ENCODE measurements at regions not wholly inside any gene's neighbourhood (a gene's known extent, or its start where the extent isn't known, plus 50 kb on each side); places are given as distances from the start of the nearest gene placed in this dataset.
"Not testable (repeated sequence)": the region's sequence is repeated elsewhere in the genome, so short reads cannot be mapped to it uniquely, and the experiment has no call there.

DNA sequence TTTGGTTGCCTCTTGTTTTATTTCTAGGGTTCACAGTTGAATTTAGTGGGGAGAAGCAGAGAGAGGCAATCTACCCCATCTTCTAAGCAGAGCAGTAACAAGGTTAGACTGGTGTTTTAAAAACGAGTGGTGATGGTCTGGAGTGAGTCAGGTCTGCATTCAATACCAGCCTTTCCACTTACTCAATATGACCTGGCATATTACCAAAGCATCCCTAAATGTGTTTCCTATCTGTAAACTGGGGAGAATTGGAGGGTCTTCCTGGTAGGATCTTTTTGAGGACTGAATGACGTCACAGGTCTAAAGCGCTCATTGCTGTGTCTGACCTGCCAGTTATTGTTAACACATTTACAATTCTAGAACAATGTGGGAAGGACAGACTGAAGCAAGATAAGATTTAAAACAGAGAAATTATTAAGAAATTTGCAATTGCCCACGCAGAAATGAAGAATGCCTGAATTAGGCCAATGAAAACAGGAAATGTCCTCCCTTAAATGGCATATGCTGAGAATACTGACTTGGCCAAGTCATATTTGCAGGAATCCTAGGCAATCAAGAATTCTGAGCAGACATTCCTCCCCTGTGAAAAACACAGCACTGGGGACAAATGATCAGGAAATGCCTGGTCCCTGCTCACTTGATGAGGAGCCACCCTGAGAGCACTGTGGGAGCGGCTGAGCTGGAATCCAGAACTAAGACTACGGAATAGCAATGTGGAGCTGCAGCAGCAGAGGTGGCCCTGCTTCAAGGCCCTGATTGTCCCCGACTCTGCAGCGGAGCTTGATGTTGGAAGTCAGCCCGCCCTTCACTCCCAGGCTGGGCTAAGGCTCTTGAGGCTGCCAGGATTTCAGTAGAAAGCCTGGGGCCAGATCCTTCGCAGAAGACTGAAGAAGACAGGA lies 184.5 kb upstream of the CXCL12 start:
- no peak for DNase-seq

DNA sequence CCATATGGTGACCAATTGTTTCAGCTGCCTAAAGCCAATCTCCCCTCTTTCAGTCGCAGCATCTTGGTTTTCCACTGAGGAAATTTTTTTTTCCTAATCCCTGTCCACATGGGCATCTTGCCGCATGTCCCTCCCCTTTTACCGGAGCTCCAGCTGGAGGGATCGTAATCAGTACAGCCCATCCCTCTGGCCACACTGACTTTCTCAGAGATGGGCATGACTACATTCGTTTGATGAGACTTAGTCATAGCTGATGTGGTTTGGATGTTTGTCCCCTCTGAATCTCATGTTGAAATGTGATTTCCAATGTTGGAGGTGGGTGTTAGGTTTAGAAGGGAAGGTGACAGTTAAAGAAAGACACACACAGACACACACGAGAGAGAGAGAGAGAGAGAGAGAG lies 186.8 kb upstream of the CXCL12 start:
- no peak for DNase-seq

DNA sequence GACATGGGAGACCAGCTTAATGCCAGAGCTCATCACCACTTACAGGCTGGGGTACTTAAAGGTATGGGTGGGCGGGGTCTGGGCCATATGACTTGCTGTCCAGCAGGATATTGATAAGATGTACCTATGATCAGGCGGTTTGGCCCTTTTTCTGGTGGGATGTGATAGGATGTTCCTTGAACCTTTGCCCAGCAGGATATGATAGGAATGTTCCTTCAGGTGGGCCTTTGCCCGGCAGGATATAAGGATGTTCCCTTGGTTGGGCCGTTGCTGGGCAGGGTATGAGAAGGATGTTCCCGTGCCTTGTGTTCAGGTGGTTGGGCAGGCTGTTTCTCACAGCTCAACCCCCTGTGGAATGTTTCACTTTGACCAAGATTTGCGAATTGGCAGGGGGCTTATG lies 187.2 kb upstream of the CXCL12 start:
- no peak for DNase-seq

DNA sequence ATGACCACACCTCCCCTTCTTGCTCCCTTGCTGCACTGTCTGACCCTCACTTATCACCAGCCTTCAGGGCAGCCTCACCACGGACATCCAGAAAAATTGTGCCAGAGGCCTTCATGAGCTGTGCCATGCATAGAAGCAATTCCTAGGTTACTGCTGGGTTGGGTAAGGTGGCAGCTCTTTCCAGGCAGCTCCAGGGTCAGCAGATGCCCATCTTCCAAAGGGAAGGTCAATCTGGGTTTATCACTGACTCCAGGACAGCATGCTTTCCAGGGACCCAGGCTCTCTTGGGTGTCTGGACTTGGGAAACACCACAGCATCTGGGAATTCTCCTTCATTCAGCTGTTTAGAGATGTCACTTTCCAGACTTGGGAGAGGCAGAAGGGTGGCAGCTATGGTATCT lies 188.9 kb upstream of the CXCL12 start:
- DNase-seq = no peak

DNA sequence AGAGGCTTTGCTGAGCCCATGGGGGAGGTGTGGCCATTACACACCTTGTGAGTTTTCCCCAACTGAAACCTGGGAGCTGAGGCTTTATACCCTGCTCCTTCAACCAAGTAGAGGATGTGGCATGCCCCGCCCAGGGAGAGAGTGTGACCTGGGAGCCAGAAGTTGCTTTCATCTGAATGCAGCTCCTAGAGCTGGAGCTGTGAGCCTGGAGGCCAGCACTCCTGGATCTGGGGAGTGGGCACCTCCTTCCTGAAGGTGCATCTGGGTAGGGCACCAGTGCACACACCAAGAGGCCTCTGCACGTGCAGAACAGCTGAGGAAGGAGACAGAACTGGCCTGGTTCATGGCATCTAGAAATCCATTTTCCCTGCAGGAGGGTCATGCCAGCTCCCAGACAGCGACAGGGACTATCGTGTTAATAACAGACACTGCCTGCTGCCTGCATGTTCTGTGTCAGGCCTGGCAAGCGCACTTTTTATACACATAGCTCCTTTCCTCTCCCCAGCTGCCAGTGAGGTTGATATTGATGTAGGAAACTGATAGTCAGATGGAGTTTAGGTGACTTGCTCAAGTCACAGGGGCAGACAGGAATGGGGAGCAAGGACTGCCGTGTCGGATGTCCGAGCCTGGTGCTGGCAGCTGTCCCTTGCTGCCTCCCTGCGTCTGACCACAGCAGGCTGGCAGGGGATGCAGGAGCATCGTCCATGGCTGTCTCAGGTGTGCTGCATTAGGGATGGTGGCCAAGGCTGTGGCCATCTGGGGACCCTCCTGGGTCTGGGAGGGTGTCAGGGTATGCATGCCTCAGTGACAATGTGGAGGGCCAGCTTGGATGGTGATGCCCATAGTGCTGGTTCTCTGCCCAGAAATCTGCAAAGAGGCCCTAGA lies 189.9 kb upstream of the CXCL12 start:
- no peak for DNase-seq

DNA sequence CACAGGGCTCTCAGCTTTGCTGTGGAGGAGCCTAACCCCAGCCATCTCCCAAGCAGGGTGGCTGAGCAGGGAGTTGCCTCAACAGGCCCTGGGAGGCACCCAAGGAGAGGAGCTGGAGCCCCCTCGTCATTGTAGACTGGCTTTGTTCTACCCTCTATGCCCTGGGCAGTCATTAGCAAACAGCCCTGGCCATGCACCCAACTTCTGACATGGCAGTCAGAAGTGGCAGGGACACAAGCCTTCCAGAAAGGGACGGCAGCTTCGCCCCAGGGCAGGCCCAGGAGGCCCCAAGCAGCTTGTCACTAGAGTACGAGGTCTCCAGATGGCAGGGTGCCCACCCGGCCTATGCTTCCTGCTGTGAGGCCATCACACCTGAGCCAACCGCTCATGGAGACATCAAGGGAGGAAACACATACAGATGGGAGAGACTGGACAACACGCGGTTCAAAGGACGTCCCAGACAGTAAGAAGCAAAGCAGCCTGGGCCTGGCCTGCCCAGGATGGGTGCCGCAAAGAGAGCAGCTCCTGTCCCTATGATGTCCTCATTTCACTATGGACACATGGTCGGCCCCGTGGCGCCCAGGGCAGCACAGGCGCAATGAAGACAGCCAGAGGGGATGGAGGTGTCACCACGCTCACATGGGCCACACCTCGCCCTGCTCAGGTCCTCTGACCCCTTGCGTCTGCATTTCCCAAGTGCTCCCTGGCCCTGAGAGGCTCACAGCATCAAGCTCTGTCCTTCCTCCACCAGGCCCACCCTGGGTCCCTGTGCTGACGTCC lies 190.9 kb upstream of the CXCL12 start:
- DNase-seq = no peak

DNA sequence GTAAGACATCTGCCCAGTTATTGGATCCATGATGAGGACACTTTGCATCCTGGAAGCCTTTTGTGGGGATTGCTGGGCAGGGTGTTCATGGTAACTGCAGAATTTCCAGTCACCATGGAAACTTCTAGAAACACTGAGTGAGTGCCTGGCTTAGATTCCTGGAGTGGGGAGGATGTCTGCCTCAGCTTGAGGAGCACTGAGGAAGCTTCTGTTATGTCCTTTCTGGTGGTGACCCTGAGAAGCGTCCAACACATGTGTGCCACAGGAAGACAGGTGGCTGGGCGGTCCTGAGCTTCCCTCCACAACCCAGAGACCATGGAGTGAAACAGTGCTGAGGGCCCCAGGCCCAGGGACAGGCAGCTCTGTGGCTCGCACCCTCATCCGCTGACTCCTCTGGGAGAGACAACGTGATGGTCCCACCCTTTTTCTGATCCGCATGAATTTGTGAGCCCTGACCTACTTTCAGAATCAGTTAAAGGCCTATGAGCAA lies 191.8 kb upstream of the CXCL12 start:
- DNase-seq = no peak

DNA sequence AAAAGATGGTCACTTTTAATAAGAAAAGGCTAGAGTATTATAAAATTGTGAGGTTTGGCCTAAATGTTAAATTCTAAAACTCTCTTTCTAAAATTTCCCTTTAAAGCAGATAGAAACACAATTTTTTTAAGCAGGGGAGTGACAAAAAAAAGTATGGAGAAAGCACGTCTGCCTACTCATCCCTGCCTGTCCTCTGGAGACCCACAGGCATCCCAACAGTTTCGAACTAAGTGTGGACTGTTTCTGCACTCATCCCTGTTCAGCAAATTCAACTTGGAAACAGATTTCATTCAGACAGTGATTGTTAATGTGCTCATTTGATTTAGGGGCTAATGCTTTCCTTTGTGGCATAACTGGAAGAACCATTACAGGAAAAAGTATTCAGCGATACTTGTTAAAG lies 192.6 kb upstream of the CXCL12 start:
- DNase-seq = no peak

DNA sequence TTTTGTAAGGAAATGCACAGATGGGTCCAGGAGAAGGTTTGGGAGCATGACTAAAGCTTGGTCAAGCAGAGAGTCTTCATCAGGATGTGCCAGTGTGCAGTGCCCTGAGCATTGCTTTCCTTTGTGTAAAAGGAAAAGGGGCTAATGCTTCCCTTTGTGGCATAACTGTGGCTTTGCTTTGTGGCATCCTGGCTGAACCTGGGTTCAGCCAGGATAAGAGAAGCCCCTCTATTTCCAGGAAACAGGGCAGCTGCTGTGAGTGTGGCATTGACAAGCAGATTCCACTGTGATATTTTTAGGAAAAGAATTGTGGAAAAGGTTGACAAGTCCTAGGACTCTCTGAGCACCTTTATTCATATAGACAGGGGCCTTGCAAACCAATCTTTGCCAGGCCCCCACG lies 193.4 kb upstream of the CXCL12 start:
- no peak for DNase-seq

DNA sequence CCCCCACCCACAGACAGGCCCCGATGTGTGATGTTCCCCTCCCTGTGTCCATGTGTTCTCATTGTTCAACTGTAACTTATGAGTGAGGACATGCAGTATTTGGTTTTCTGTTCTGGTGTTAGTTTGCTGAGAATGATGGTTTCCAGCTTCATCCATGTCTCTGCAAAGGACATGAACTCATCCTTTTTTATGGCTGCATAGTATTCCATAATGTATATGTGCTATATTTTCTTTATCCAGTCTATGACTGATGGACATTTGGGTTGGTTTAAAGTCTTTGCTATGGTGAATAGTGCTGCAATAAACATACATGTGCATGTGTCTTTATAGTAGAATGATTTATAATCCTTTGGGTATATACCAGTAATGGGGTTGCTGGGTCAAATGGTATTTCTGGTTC lies 194.1 kb upstream of the CXCL12 start:
- not testable (repeated sequence) for DNase-seq

DNA sequence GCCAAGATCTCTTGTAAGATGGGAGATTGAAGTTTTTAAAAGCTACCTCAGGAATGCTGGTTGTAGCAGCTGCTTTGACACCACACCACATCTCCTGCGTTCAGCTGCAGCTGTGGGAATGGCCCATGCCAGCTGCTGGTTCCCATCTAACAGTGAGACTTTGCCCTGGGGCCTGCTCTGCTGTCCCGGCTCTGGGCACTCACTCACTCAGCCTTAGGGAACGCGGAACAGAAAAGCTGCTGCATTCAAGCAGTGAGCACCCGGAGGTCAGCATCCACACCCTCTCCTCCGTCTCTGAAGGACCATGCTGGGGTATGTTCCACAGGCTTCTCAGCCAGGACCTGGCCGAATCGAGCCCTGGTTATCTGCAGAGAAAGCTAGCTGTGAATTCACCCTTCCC lies 197.1 kb upstream of the CXCL12 start:
- no peak for DNase-seq

DNA sequence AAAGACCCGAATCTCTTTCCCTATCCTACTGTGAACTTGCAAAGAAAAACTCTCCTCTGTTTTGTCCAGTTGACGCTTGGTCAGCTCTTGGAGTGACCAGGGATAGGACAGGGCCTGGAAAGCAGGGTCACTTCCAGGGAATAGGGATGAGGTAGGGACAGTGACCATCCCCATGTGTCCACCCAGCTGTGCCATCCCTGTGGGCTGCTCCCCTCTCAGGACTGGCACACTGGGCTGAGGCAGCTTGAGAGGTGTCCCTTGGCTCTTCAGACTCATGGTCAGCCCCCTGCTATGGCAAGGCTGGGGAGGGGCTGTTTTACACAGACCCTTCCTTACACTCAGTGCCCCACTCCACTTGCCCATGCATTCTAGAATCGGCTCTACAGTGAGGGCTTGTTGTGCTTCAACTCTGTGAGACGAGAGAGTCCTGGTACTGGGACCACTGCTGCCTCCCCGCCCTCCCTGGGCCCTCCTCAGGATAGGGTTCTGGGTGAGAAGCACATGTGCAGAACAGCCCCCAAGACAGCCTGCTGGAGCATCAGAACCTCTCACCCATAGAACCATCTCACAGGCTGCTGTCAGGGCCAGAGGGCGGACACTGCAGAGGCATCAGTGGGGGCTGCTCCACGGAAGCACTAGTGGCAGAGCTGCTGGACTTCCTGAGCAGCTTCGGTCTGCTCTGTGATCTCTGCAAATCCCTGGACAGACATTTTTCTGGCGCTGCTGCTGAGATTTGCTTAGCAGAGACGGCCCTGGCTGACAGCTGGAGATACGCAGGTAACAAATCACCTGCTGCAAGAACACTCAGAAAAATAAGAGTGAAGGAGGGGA lies 202.8 kb upstream of the CXCL12 start:
- DNase-seq = no peak

DNA sequence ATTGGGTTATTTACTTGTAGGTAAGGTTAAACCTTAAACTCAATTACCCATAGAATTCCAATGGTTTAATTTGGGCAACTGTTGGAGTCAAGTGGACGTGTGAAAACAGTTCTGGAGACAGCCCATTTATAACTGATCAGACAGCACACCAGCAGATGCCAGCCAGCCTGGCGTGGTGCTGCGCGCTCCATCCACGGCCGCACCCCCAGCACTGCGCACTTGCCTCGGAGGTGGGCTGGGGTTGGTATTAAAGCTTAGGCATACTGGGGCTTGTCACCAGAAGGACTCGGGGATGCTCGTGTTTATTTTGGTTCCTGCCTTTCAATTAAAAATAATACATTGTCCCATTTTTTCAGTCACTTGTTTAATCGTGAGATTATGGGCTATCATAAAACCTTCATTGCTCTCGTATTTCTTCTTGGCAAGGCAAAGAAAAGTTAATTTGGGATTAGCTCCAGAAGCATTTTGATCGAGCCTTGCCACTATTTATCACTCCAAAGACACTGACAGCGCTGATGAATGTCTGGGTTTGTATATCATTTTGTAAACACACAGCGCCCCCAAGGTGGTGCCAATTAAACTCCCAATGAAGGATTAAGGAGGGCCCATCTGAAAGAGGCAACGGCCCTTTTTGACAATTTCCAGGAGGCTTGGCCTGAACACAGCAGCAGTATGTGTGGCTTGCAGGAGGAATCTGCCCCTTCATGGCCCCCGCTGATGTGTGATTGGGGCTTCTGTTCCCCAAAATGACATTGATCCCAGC lies 204.5 kb upstream of the CXCL12 start:
- no peak for DNase-seq

DNA sequence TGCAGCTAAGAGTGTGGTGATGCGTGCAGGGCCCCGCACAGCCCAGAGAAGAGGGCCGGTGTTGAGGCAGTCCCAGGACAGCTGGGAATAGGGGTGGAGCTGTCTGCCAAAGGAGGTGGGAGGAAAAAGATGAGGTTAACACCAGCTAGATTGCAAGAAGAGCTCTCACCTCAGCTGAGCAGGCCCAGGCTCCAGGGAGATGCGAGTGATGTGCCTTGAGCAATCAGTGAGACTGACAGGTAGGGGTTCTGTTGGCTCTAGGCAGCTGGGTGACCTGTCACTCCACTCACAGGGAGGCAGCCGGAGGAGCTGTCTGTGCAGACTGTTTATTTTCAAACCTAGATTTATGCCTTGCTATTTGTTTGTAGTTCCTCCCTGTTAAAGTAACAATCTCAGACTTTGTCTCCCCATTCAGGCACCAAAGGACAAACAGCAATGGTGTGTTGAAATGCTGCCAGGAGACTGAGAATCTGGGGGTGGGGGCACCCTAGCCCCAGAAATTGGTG lies 205.1 kb upstream of the CXCL12 start:
- no peak for DNase-seq

DNA sequence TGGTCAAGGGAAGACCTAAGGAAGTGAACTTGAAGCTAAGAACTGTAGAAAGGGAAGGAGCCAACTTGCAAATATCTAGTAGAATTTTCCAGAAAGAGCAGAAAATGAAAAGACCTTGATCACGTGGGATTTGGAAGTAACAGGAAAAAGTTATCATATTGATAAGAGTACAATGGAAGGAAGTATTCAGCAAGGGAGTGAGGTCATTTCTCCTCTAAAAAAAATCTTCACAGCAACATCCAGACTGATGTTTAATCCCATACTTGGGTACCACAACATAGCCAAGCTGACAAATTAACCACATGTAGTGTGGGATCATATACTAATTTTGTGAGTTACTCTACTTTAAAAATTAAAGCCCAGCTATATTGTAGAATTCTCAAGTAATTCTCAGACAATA lies 207.0 kb upstream of the CXCL12 start:
- no peak for DNase-seq

DNA sequence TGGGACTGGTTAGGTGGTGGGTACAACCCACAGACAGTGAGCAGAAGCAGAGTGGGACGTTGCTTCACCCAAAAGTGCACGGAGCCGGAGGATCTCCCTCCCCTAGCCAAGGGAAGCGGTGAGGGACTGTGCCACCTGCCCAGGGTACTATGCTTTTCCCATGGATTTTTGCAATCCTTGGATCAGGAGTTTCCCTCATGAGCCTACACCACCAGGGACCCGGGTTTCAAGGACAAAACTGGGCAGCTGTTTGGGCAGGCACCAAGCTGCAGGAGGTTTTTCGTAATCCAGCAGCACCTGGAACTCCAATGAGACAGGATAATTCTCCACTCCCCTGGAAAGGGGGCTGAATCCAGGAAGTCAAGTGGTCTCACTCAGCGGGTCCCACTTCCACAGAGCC lies 209.1 kb upstream of the CXCL12 start:
- DNase-seq = no peak

DNA sequence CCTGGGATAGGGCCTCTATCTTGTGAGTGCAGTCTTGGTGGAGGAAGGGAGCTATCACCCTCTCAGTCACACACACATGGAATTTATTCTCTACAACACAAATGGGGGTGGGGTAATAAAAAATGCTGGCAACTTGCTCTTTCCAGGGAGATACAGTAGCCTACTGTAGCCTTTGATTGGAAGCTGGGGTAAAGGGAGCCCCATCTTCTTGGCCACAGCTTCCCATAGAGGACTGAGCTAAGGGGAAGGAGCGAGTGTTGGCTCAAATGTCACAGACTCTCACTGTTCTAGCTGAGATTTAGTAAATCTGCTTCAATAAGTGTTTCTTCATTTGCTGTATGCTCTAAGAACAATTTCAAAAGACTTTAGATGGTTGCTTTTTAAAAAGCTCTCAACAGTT lies 222.2 kb upstream of the CXCL12 start:
- no peak for DNase-seq

DNA sequence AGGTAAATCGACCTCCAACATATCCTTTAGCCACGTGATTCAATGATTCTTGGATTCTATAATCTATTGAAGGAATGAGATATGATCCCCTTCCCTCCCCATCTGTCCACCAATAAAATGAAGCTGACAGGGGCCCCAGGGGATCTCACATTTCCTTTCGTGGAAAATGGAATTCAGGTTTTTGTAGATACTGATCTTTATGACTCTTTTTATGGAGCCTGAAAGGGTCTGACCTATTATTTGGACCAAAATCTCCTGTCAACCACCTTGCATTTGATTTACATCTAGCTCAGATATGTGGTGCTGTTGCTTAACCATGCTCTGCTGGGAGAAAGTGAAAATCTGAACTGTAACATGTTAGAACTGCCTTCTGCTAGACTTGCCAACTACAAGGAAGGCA lies 234.0 kb upstream of the CXCL12 start:
- no peak for DNase-seq

DNA sequence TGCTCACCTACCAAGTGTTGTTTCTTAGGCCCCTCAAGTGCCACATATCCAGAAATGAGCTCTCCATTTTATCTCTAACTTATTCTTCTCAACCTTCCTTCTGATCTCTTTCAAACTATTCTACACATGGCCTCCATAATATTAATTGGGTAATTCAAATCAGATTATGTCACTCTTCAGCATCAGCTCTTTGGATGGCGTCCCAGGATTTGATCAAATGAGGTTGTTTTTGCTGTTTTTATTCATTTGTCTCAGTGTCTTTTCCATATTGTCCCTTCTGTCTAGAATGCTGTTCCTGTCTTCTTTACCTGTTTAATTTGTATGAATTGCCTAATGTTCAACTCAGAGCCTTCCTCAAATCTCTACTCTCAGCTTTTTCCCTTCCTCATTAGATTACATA lies 234.6 kb upstream of the CXCL12 start:
- no peak for DNase-seq

DNA sequence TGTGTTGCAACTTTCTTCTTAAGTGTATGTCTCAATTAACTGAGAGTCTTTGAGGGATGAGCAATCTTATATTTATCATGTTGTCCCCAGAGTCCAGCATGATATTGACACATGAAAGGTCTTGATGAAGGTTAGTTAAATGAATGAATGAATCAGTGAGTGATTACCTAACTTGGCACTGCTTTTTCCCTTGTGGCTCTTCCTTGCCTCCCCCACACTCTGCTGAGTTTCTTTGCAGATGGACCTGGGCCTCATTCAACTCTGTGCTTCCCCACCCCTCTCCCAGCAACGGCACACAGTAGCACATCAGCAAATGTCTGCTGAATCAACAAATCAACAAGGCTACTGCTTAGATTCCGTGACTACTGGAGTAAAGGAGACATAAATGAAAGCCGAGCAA lies 235.1 kb upstream of the CXCL12 start:
- DNase-seq = no peak
